NCI-H187 treated with DMSO at 0.1 percent for 48 hours (cell line): ENCODE measurements at regions not wholly inside any gene's neighbourhood (a gene's known extent, or its start where the extent isn't known, plus 50 kb on each side); places are given as distances from the start of the nearest gene placed in this dataset.
"Not testable (repeated sequence)": the region's sequence is repeated elsewhere in the genome, so short reads cannot be mapped to it uniquely, and the experiment has no call there.

Experiments used
- DNase-seq: peaks from one replicate; lab custom pipeline; 2025; lab: John Stamatoyannopoulos, UW

DNA sequence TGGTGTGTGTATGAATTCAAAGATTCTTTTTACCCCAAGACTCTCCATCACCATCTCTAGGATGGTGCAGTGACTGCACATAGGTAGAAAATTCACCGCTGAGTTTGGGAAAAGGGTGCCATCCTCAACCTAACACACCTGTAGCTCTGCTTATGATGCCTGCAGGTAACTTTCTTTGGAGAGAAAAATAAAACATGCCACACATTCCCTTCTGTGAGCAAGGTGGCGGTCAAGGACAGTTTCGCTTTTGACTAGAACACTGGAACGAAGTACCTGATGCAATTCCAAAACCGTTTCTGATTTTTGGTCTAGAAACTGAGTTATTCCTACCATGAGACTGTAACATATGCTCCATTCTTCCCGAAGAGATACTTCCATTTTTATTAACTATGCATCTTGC, 205.6 kb downstream of the FGFR2 start:
- no peak for DNase-seq

DNA sequence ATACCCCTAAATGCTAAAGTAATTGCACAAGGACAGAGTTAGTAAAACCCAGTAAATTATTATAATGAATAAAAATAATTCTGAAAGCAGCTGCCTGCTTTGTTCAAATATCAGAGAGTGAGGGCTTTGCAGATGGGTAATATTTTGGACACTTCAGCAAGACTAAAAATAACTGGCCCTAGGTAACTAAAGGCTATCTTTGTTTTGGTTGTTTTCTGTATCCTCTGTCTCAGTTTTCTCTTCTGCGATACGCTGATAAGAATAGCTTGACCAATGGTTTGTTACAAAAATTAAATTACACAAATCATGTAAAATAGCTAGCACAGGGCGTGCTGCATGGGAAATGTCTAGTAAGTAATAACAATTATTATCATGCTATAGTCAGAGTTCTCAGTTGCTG, 204.7 kb downstream of the FGFR2 start:
- no peak for DNase-seq

DNA sequence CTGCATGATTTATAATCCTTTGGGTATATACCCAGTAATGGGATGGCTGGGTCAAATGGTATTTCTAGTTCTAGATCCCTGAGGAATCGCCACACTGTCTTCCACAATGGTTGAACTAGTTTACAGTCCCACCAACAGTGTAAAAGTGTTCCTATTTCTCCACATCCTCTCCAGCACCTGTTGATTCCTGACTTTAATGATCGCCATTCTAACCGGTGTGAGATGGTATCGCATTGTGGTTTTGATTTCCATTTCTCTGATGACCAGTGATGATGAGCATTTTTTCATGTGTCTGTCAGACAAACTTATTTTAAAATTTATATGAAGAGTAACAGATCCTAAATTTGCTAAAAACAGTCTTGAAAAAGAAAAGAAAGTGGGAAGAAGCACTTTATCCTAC, 197.7 kb downstream of the FGFR2 start:
- not testable (repeated sequence) for DNase-seq

DNA sequence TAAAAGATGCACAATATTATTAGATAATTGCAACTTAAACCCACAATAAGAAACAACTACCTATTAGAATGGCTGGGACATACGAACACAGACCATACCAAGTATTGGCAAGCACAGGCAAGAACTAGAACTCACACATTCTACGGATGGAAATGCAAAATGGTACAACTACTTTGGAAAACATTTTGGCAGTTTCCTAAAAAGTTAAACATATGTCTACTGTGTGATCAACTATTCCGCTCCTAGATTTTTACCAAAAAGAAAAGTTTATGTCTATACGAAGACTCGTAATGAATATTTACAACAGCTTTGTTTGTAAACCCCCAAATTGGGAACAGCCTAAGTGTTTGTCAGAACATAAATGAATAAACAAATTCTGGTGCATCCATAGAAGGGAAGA, 194.7 kb downstream of the FGFR2 start:
- no peak for DNase-seq

DNA sequence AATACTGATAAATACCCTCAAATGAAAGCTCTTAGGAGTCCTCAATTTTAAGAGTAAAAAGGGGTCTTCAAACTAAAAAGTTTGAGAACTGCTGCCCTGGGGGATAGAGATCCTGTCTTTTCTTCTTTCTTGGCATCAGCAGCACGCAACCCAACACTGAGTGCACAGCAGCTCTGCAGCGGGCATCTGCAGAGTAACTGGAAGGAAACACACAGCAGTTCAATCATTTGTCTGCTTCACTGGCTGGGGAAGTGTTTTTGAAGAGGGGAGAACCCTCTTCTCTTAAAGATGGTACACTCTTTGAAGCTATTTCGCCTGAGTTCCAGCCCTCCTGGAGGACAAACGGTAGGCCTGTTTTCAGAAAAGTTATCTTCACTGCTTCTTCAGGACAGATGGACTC, 193.6 kb downstream of the FGFR2 start:
- DNase-seq, result no peak

DNA sequence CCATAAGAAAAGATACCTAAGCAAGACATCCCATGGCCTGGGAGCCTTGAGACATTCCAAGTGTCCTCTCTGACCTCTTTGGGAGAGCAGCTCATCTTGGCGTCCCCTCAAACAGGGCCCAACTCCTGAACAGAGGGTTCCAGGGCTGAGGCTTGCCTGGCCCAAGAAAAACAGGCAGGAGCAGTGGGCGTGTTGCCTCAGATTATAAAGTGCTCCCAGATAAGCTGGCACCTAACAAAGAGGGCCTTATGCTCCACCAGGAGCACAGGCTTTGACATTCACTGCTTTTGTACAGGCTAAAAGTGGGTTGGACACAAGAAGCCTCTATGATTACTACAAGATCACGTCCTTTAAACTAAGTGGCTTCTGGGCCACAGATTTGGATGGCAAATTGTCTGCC, 193.1 kb downstream of the FGFR2 start:
- no peak for DNase-seq

DNA sequence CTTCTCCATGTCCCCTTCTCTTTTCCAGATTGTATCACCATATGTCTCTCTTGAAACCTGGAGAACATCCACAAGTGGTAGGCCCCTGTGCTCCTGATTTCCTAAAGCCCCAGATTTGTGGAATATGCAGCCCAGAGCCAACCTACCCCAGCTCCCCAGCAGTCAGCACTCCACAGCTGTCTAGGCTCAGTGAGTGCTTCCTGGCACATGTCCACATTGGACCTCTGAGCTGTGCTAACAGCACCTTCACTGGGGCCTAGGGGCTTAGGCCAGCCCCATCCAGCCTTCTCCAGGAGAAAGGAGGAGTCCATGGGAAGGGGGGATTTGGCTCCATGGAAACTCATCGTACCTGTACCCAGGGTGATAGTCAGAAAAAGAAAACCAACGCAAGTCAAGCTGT, 192.7 kb downstream of the FGFR2 start:
- no peak for DNase-seq

DNA sequence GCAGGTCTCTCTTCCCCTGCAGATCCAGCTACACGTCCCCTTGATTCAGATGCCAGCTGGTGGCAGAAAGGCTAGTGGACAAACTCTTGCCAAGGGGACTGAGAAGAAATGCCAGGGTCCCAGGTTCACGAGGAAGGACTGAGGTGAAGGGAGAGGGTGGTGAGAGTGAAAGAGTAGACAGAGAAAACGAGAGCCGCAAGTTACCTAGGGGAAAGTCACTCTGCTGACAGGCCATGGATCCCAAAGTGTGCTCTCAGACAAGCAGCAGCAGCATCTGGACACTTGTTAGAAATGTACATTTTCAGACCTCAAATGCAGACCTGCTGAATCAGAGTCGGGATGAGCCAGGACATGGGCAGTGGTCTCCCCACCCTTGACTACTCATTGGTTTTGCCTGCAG, 192.3 kb downstream of the FGFR2 start:
- no peak for DNase-seq

DNA sequence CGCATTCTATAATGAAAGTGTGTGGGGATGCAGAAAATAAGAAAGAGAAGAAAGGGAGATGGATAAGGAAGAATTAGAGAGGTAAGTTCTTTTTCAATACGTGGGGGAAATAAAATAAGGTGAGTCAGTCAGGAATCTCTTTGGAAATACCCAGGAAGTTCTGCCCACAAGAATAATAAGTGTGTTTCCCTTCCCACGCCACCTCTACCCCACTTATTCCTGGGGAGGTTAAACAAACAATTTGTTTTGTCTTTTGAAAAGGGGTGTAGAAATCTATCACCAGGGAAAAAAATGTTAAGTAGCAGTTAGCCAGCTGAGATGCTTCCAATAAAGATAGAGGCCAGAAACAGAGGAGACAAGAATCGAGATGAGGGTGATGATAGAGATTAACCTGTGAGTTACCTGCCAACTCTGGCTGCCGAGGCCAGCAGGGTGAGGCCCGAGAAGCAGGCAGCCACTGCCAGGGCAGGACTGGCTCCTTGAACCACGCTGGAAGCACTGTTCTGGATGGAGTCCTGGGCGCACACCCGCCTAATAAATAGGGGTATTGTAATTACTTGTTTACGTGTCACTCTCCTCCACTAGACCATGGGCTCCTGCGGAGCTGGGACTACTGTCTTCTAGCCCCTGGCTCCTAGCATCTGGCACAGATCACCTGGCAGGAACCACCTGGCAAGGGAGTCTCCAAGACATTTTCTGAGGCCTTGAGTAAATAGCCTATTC, 191.3 kb downstream of the FGFR2 start:
- no peak for DNase-seq

DNA sequence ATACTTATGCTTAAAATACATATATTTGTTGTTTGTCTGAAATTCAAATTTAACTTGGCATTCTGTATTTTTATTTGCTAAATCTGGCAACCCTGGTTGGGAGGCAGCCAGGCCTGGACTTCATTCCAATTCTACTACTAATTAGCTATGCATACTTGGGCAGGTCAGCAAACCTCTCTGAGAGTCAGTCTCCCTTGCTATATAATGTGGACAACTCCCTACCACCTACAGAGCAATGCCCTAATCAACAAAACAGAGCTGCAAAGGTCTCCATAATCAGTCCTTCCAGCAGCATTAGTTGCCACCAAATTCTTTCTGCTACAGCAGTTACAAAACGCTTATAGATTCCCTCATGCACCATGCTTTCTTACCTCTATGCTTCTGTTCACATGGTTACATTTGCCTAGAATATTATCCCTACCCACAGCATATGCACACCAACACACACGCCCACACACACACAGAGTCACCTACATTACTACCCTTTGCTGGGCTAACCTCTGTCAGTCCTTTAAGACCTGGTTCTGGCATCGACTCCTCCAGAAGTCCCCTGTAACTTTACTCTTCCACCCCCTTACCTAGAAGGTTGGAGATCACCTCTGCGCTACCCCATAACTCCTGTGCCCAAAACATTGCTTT, 188.7 kb downstream of the FGFR2 start:
- DNase-seq, result no peak

DNA sequence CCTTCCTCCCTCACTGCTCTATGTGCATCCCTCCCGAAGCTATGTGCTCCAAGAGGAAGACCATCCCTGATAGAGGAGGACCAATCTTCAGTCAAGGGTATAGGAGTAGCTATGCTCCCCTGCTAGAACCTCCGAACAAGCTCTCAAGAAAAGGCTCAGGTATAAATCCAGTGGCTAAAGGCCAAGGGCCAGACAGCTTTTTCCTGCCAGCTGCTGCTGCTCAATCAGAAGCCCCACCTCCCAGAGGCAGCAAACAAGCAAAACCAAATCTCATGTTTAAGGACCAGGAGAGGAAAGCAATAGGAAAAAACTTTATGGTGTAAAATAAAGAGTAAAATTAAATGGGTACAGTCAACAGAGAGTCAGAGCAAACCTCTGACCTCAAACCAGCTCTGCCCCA, 187.2 kb downstream of the FGFR2 start:
- DNase-seq, result no peak

DNA sequence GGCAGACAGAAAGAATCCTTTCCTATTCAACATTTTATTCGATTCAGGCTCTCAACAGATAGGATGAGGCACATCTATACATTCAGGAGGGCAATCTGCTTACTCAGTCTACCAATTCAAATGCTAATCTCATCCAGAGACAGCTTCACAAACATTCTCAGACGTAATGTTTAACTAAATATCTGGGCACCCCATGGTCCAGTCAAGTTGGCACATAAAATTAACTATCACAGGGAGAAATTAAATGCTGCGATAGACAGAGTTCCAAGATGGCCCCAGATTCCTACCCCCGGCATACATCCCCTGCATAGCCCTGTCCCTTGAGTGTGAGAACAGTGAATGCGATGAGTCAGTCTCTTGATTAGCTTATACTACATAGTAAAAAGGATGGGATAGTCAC, 184.3 kb downstream of the FGFR2 start:
- no peak for DNase-seq

DNA sequence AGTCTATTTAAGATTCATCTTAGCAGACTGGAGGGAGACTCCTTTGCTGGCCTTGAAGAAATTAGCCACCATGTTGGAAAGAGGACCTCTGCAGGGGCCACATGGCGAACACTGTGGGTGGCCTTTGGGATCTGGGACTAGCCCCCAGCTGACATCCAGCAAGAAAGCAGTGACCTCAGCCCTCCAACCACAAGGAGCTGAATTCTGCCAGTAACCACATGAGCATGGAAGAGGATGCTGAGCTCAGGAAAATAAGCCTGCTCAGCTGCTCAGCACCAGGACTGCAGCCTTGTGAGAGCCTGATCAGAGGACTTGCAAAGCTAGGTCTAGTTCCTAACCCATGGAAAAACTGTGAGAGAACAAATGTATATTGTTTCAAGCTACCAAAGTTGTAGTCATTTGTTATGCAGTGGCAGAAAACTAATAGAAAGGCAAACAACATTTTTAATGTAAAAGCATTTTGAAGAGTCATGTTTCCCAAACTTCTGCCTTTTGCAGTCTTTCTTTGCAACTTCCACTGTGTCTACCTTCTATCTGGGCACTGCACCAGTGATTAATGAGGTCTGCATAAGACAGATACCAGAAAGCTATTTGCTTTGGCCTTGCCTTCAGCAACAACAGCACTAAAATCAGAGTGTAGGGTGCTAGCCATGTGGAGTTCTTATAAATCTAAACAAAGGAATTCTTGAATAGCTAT, 183.7 kb downstream of the FGFR2 start:
- no peak for DNase-seq

DNA sequence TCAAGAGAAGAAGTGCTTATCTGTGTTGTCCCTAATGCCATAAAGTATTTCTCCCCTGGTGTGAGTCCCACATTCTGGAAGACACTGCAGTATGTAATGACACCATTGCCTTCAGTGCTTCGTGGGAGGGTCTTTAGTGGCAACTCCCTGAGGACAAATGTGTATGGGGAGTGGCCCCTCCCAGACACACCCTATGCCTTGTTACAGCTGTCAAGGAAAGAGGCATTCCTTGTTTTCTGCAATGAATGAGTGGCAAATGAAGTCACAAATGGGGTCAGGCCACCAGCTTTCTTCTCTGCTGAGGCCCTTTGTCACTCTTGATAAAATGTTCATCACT, 183.2 kb downstream of the FGFR2 start:
- DNase-seq, result no peak

DNA sequence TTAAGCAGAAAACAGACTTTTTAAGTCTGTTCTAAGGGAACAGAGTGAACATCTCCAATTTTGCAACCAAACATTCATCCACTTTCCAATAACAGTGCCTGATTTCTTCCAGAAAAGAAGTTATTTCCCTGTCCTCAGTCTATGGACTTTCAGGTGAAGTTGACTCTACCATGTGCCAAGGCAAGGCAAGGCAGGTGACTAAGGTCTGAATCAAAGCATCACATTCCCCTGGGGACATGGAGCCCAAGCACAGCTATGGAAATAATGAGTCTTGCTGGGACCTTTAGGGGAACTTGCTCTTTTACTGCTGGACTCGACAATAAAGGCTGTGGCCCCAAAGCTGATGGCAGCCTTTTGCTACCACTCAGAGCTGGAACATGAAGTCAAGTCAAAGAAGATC, 182.2 kb downstream of the FGFR2 start:
- DNase-seq, result no peak

DNA sequence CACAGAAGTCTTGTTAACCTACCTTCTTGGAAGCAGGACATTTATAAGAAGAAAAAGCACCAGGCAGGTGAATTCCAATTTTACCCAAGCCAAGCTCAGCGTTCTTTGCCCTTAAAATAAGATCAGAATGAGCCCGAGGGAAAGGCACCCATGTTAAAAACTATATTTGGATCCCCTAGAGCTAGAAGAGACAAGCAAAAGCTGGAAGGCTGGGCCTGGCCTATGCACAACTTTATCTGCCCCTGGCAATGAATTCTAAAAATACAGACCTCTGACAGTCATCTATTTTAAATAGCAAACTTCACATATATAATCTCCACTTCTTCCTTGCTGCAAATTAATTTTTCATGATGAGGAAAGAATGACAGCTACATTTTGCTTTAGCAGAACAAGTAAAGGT, 180.9 kb downstream of the FGFR2 start:
- DNase-seq, result no peak

DNA sequence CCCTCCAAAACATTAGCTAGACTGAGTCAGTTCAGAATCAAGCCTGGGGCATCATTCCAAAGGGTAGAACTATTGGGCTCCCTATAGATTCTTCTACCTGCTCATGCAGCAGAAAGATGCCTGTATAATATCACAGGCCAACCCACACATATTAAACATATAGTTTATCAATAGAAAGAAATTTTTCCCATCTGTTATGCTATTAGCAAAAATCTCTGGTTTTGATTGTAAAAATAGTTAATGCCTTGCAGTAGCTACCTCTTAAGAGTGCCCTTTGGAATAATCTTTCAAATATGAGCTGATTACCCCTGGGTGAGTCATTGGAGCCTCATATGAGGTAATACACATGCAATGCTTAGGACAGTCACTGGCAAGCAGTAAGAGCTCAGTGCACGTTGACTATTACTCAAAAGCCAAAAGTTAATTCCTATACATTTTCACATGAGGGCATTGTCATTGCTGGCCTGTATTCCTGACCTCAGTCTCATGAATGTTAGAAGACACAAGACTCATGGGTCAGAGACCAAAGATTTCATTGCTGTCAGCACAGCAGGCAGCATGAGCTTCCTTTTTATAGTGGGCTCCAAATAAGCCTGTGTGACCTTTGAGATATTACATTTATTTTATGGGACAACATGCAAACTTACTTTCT, 180.0 kb downstream of the FGFR2 start:
- DNase-seq, result no peak

DNA sequence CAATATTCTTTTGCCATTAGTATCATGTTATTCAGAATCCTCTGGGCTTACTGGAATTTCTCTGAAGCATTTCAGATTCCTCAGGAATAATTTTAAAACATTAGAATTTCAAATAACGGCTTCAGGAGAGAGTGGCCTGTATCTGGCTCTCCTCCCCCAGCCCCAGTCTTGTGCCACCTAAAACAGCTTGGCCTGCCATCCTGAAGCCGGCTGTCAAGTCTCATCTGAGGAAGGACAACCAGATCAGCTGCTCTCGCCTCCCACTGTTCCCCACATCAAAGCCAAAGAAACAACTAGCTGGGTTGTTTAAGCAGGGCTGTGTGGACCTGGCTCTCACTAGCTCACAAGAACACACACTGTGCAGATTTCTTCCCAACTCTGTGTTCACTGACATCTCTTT, 178.2 kb downstream of the FGFR2 start:
- no peak for DNase-seq

DNA sequence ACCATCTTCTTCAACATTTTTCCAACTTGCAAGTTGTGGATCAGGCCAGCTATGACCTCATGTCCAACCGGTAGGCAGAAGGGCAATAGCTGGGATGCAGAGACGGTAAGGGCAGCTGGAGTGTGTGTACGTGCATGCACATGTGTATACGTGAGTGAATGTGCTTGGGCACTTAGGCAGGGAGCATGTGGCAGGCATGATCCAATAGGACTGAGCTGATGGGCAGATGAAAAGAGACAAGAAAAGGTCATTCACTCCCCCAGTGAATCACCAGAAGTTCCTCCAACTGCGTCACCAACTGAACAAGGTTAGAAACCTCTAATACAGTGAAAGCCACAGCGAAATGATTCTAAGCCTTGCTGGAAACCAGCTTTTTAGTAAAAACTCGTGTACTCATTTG, 176.1 kb downstream of the FGFR2 start:
- no peak for DNase-seq

DNA sequence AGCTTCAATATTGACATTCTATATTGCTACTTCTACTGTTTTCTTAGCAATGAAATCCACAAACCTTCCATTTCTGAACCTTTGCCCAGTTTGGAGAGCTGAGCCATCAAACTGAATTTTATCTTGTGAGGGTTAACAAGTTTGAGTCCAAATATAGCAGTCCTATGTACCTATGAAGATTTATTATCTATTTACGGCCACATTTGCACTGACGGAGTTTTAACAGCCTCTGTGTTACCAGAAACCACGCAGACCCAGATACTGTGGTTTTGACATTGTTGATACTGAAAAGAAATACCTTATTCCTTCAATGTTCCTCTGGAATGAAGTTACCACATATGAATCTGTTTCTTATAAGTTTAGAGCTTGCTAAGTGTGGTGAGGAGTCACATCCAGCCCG, 172.6 kb downstream of the FGFR2 start:
- no peak for DNase-seq

DNA sequence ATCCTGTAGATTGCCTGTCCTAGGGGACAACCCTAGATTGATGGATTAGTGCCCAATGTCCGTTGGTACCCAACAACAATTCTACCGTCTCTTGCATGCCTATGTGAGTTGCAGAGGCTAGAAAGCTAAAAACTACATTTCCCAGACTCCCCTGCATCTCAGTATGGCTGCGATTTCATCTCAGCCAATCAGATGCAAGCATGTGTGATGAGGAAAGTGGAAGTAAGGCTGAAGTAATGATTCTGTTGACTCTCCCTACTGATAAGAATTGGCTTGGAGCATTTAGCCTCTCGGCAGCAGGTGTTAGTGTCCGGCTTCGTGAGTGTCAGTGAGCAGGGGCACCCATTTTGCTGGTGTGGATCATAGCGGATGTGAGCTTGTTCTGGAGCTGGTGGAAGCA, 171.9 kb downstream of the FGFR2 start:
- DNase-seq, result no peak
